ENCODE measurements at regions not wholly inside any gene's neighbourhood (a gene's known extent, or its start where the extent isn't known, plus 50 kb on each side); places are given as distances from the start of the nearest gene placed in this dataset.
"Not testable (repeated sequence)": the region's sequence is repeated elsewhere in the genome, so short reads cannot be mapped to it uniquely, and the experiment has no call there.

DNA sequence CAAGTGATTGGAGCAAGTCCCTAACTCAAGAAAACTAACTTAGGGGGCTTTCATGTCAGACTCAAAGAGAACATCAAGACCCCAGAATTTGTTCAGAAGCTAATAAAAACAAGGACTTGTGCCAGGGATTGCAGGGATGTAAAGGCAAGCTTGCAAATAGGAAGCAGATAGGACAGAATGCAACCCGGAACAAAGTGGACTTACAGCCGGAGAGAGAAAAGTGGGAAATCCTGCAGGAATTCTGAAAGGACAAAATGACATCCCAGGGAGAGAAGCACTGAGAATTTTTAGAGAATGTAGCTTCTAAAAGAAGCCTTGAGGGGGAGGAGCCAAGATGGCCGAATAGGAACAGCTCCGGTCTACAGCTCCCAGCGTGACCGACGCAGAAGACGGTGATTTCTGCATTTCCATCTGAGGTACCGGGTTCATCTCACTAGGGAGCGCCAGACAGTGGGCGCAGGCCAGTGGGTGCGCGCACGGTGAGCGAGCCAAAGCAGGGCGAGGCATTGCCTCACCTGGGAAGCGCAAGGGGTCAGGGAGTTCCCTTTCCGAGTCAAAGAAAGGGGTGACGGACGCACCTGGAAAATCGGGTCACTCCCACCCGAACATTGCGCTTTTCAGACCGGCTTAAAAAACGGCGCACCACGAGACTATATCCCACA is 195.6 kb upstream of the G2E3 start:
- not testable (repeated sequence) for H2AFZ ChIP-seq (ENCODE audit: low read depth, low read length); H3K27me3 ChIP-seq (ENCODE audit: insufficient read depth, low read length); H3K9me3 ChIP-seq (ENCODE audit: low read length); H3K4me3 ChIP-seq (ENCODE audit: low read length); H3K4me1 ChIP-seq (ENCODE audit: insufficient read depth, low read length); H3K36me3 ChIP-seq (ENCODE audit: insufficient read depth, low read length)

DNA sequence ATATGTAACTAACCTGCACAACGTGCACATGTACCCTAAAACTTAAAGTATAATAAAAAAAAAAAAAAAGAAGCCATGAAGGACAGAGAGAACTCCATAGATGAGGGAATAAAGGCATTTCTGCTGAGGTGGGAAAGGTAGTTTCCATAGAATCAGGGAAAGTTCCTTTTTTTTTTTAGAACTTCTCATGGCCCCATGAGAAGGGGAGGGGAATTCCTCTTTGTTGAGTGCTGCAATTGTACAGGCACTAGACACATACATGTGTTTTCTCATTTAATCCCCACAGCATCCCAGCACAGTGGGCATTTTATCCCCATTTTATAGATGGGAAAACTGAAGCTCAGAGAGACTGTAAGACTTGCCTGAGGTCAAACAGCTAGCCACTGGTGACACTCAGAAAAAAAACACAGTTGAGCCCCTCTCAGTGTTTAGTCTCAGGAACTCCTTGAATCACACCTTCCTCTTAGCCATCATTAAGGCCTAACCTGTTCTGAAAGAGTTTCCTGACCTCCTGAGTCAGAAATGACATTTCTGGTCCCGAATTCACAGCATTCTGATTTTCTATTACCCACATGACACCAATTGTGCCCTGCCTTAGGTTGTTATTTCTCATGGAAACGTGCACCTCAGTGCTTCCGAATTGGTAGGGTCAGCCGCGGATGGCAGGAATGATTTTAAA is 189.3 kb upstream of the G2E3 start:
- no peaks in the 10 kb centered on the region for H3K9me3 ChIP-seq (ENCODE audit: low read length)
- no peak overlapping the region for H3K4me3 ChIP-seq (ENCODE audit: low read length)
- H2AFZ ChIP-seq (ENCODE audit: low read depth, low read length): no peak overlapping the region

GRCh38 chr14:30373053-30373452 is 185.9 kb upstream of the G2E3 start:
- Histone ChIP-seq H3K4me1 (ENCODE audit: insufficient read depth, low read length) (no peaks in the 10 kb centered on the region), H3K9me3 (ENCODE audit: low read length) (no peaks in the 10 kb centered on the region), H3K27me3 (ENCODE audit: insufficient read depth, low read length) (no peaks in the 10 kb centered on the region), H3K4me3 (ENCODE audit: low read length) (no peak overlapping the region), H2AFZ (ENCODE audit: low read depth, low read length) (no peak overlapping the region), H3K36me3 (ENCODE audit: insufficient read depth, low read length) (no peaks in the 10 kb centered on the region)

More for the DNA sequence above, 189.3 kb upstream of the G2E3 start:
- Histone ChIP-seq H3K36me3 (ENCODE audit: insufficient read depth, low read length) (no peaks in the 10 kb centered on the region), H3K27me3 (ENCODE audit: insufficient read depth, low read length) (no peaks in the 10 kb centered on the region), H3K4me1 (ENCODE audit: insufficient read depth, low read length) (no peaks in the 10 kb centered on the region)

DNA sequence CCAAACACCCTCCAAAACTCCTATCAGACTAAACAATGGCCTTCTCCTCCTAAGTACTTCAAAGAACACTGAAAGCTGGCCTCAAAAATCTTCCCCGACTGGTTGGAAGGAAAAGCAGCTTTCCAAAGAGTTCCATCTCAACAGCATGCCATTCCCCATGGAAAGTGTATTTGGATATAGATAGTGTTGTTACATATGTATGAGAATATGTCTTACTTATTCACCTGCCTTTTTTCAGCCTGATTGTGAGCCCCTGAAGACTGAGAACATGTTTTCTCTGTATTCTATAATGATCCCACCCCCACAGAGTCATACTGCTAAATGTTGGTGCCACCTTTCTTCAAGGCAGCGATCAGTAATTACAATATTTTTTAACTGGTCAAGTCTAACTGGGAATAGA is 185.4 kb upstream of the G2E3 start:
- Histone ChIP-seq H3K4me3 (ENCODE audit: low read length) (no peak overlapping the region), H2AFZ (ENCODE audit: low read depth, low read length) (no peak overlapping the region), H3K27me3 (ENCODE audit: insufficient read depth, low read length) (no peaks in the 10 kb centered on the region), H3K4me1 (ENCODE audit: insufficient read depth, low read length) (no peaks in the 10 kb centered on the region), H3K36me3 (ENCODE audit: insufficient read depth, low read length) (no peaks in the 10 kb centered on the region), H3K9me3 (ENCODE audit: low read length) (no peaks in the 10 kb centered on the region)

DNA sequence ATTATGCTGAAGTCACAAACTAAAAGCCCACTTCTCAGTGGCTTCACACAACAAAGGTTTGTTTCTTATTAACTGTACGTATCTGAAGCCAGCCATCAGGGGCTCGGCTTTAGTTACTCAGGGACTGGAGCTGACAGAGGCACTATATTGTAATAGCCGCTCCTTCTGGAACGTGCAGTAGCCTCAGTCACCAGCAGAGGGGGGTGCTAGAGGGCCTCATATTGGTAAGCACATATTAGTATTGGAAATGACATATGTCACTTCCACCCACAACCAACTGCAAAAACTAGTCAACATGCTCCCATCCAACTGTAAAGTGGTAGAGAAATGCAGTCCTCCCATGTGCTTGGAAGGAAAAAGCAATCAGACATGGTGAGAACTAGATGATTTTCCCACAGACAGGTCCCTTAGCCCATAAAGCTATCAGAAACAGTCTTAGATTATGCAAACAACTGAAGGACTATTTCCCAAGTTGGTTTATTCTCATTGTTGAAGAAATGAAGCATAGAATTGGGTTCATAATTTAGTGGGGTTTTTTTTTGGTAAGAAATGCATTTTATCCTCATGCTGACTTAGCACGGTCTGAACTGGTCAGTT is 183.6 kb upstream of the G2E3 start:
- H3K4me3 ChIP-seq (ENCODE audit: low read length): no peak overlapping the region
- H3K9me3 ChIP-seq (ENCODE audit: low read length): no peaks in the 10 kb centered on the region
- H3K27me3 ChIP-seq (ENCODE audit: insufficient read depth, low read length): no peaks in the 10 kb centered on the region
- H2AFZ ChIP-seq (ENCODE audit: low read depth, low read length): no peak overlapping the region
- H3K36me3 ChIP-seq (ENCODE audit: insufficient read depth, low read length): no peaks in the 10 kb centered on the region
- no peaks in the 10 kb centered on the region for H3K4me1 ChIP-seq (ENCODE audit: insufficient read depth, low read length)

DNA sequence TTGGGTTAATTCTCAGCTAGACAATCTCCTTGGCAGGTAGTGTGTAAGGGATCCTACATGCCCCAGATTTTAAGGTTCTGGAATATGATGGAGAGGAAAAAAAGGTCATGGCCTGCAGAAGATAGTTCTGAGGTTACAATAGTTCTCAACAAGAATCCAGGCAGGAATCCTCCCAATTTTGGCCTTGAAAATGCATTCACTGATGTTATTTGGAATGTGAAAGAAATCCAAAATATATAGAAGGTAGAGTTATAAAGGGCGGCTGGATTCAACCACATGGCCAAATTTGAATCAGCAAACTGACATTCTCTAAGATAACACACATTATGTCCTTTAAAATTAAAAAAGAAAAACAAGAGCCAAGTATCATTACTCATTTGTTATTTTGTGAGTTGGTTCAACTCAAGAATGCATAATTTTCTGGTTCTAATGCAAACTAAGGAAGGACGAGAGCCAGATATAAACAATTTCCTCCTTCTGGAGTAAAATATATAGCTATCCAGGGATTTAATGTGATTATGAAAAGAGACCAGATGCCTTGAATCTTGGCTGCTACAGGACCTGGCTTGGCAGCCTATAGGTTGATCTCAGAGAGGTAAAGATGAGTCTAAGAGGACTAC is 177.0 kb upstream of the G2E3 start:
- H2AFZ ChIP-seq (ENCODE audit: low read depth, low read length): no peak overlapping the region
- H3K4me1 ChIP-seq (ENCODE audit: insufficient read depth, low read length): no peaks in the 10 kb centered on the region
- no peaks in the 10 kb centered on the region for H3K9me3 ChIP-seq (ENCODE audit: low read length)
- H3K27me3 ChIP-seq (ENCODE audit: insufficient read depth, low read length): no peaks in the 10 kb centered on the region
- H3K4me3 ChIP-seq (ENCODE audit: low read length): no peak overlapping the region
- no peaks in the 10 kb centered on the region for H3K36me3 ChIP-seq (ENCODE audit: insufficient read depth, low read length)

DNA sequence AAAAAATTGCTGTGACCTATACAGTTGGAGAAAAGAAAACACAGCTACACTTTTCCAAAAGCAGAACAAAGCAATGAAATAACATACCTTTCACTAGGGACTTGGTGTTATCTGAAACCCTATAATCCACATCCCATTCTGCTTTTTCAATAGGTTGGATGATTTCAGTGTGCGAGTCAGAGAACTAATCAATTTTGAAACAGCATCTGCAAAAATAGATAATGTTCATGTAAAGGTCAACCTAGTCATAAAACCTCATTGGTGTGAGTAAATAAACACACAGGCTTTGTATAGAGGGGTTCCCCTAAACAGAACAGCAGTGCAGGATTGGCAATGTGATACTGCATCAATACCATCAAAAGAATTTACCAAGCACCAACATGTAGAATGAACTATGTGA is 173.0 kb upstream of the G2E3 start:
- no peaks in the 10 kb centered on the region for H3K9me3 ChIP-seq (ENCODE audit: low read length)
- H3K4me3 ChIP-seq (ENCODE audit: low read length): no peak overlapping the region
- no peaks in the 10 kb centered on the region for H3K36me3 ChIP-seq (ENCODE audit: insufficient read depth, low read length)
- no peaks in the 10 kb centered on the region for H3K27me3 ChIP-seq (ENCODE audit: insufficient read depth, low read length)
- no peak overlapping the region for H2AFZ ChIP-seq (ENCODE audit: low read depth, low read length)
- H3K4me1 ChIP-seq (ENCODE audit: insufficient read depth, low read length): no peaks in the 10 kb centered on the region

- no peaks in the 10 kb centered on the region for H3K27me3 ChIP-seq (ENCODE audit: insufficient read depth, low read length)
- no peaks in the 10 kb centered on the region for H3K36me3 ChIP-seq (ENCODE audit: insufficient read depth, low read length)
- H3K4me3 ChIP-seq (ENCODE audit: low read length): no peak overlapping the region
- no peaks in the 10 kb centered on the region for H3K4me1 ChIP-seq (ENCODE audit: insufficient read depth, low read length)
- no peaks in the 10 kb centered on the region for H3K9me3 ChIP-seq (ENCODE audit: low read length)
- no peak overlapping the region for H2AFZ ChIP-seq (ENCODE audit: low read depth, low read length)
Observed at GRCh38 chr14:30387871-30388270, 171.1 kb upstream of the G2E3 start.

- no peaks in the 10 kb centered on the region for H3K9me3 ChIP-seq (ENCODE audit: low read length)
- no peaks in the 10 kb centered on the region for H3K27me3 ChIP-seq (ENCODE audit: insufficient read depth, low read length)
- no peaks in the 10 kb centered on the region for H3K36me3 ChIP-seq (ENCODE audit: insufficient read depth, low read length)
- no peak overlapping the region for H2AFZ ChIP-seq (ENCODE audit: low read depth, low read length)
- no peak overlapping the region for H3K4me3 ChIP-seq (ENCODE audit: low read length)
- H3K4me1 ChIP-seq (ENCODE audit: insufficient read depth, low read length): no peaks in the 10 kb centered on the region
Observed at GRCh38 chr14:30389134-30389876, 169.7 kb upstream of the G2E3 start.

- H3K36me3 ChIP-seq (ENCODE audit: insufficient read depth, low read length): no peaks in the 10 kb centered on the region
- H2AFZ ChIP-seq (ENCODE audit: low read depth, low read length): no peak overlapping the region
- no peaks in the 10 kb centered on the region for H3K27me3 ChIP-seq (ENCODE audit: insufficient read depth, low read length)
- H3K4me3 ChIP-seq (ENCODE audit: low read length): no peak overlapping the region
- H3K4me1 ChIP-seq (ENCODE audit: insufficient read depth, low read length): no peaks in the 10 kb centered on the region
- no peaks in the 10 kb centered on the region for H3K9me3 ChIP-seq (ENCODE audit: low read length)
Observed at GRCh38 chr14:30389877-30390385, 169.0 kb upstream of the G2E3 start.

DNA sequence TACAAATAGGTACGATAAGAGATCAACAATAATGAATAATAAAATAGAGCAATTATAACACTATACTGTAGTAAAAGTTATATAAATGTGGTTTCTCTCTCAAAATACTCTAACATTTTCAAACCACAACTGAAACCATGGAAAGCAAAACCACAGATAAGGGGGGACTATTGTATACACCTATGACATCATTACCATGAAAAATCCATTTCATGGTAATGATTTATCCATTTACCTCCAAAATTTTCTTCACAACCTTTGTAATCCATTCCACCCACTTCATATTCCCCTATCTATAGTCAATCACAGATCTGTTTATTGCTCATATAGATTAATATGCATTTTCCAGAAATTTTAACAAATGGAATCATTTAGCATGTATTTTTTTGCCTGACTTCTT is 163.9 kb upstream of the G2E3 start:
- H3K36me3 ChIP-seq (ENCODE audit: insufficient read depth, low read length): no peaks in the 10 kb centered on the region
- H3K27me3 ChIP-seq (ENCODE audit: insufficient read depth, low read length): no peaks in the 10 kb centered on the region
- no peak overlapping the region for H3K4me3 ChIP-seq (ENCODE audit: low read length)
- H2AFZ ChIP-seq (ENCODE audit: low read depth, low read length): no peak overlapping the region
- H3K4me1 ChIP-seq (ENCODE audit: insufficient read depth, low read length): no peaks in the 10 kb centered on the region
- H3K9me3 ChIP-seq (ENCODE audit: low read length): no peaks in the 10 kb centered on the region

GRCh38 chr14:30402846-30403245 is 156.1 kb upstream of the G2E3 start:
- H3K4me3 ChIP-seq (ENCODE audit: low read length): no peak overlapping the region
- H2AFZ ChIP-seq (ENCODE audit: low read depth, low read length): no peak overlapping the region
- H3K36me3 ChIP-seq (ENCODE audit: insufficient read depth, low read length): no peaks in the 10 kb centered on the region
- H3K9me3 ChIP-seq (ENCODE audit: low read length): no peaks in the 10 kb centered on the region
- H3K4me1 ChIP-seq (ENCODE audit: insufficient read depth, low read length): no peaks in the 10 kb centered on the region
- peaks cover 2% of the 10 kb centered on the region for H3K27me3 ChIP-seq (ENCODE audit: insufficient read depth, low read length)

- Histone ChIP-seq H3K4me3 (ENCODE audit: low read length) (no peak overlapping the region), H3K27me3 (ENCODE audit: insufficient read depth, low read length) (peaks cover 2% of the 10 kb centered on the region), H3K36me3 (ENCODE audit: insufficient read depth, low read length) (no peaks in the 10 kb centered on the region), H3K9me3 (ENCODE audit: low read length) (no peaks in the 10 kb centered on the region), H2AFZ (ENCODE audit: low read depth, low read length) (no peak overlapping the region), H3K4me1 (ENCODE audit: insufficient read depth, low read length) (no peaks in the 10 kb centered on the region)
Observed at GRCh38 chr14:30403791-30404190, 155.2 kb upstream of the G2E3 start.
